Effector memory CD8-positive, alpha-beta T cell (primary cell): ENCODE measurements at regions not wholly inside any gene's neighbourhood (a gene's known extent, or its start where the extent isn't known, plus 50 kb on each side); places are given as distances from the start of the nearest gene placed in this dataset.
"Not testable (repeated sequence)": the region's sequence is repeated elsewhere in the genome, so short reads cannot be mapped to it uniquely, and the experiment has no call there.

Experiments
- ATAC-seq: fragments of 150-1000 bp; cut with Tn5 transposase; replicated peaks from 2 replicates; pipeline ENCODE4 v1.10.0; 2021; ENCODE audit warnings: mild to moderate bottlenecking, moderate library complexity
- DNase-seq, 3 experiments: peaks; one replicate each; pipeline ENCODE4 v3.0.0; 2021
- H3K27ac Mint-ChIP-seq, 2 donors: one replicate each; pipeline ENCODE4 v1.8.0; 2022; ENCODE audit warnings: mild to moderate bottlenecking in 2 of 2, mixed read lengths in 2 of 2, moderate library complexity in 2 of 2
- H3K27me3 Mint-ChIP-seq, 2 donors: one replicate each; pipeline ENCODE4 v1.8.0; 2022; ENCODE audit warnings: mixed read lengths in 2 of 2
- H3K36me3 Mint-ChIP-seq: one replicate; pipeline ENCODE4 v1.8.0; 2022; ENCODE audit warnings: mild to moderate bottlenecking, moderate library complexity, mixed read lengths; ENCODE audit not compliant: insufficient read depth
- H3K4me1 Mint-ChIP-seq, 2 donors: one replicate each; pipeline ENCODE4 v1.8.0; 2022; ENCODE audit warnings: low read depth in 2 of 2, mixed read lengths in 2 of 2
- H3K4me3 Mint-ChIP-seq, 2 donors: one replicate each; pipeline ENCODE4 v1.8.0; 2022; ENCODE audit warnings: mild to moderate bottlenecking in 2 of 2, mixed read lengths in 2 of 2, moderate library complexity in 2 of 2
- H3K9me3 Mint-ChIP-seq, 2 donors: one replicate each; pipeline ENCODE4 v1.8.0; 2022; ENCODE audit warnings: mixed read lengths in 2 of 2

DNA sequence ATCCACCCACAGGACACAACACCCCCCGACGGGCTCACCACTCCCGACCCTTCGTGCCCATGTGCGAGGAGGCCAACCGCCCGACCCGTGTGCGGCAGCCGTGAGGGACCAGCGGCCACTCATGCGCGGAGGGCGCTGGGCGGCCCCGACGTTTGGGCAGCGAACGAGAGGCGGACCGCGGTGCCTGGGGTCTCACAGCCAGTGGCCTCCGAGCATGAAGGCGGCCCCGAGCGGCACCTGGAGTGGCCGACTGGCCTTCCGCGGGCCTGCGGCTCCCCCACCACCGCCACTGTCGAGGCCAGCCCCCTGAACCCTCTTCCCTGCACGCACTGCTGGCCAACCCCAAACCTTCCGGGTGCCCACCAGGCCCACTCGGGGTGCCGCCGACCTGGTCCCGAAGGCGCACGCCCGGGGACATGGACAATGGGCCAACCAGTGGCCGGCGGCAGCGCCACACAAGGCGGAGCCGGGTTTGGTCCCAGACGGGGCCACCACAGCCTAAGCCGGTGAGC lies 4274.9 kb upstream of the OR11H1 start:
- Mint-ChIP-seq H3K27ac (no peak overlapping the region), H3K27me3 (no peaks in the 10 kb centered on the region), H3K36me3 (no peaks in the 10 kb centered on the region), H3K4me3 (no peak overlapping the region), H3K9me3 (no peaks in the 10 kb centered on the region), H3K4me1 (no peaks in the 10 kb centered on the region)
- DNase-seq (no peak), ATAC-seq (no peak)

DNA sequence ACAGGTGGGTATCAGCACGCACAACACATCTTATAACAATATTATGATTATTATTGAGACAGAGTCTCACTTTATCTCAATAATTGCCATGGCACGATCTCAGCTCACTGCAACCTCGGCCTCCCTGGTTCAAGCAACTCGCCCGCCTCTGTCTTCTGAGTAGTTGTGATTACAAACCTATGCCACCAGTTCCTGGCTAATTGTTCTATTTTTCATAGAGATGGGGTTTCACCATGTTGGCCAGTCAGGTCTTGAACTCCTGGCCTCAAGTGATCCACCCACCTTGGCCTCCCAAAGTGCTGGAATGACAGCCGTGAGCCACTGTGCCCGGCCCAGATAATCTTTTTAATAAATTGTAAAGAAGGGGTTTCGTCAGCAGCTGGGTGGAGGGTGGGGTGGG lies 4257.0 kb upstream of the OR11H1 start:
- H3K27ac Mint-ChIP-seq, H3K4me3 Mint-ChIP-seq, ATAC-seq, H3K27me3 Mint-ChIP-seq, H3K9me3 Mint-ChIP-seq, DNase-seq, H3K4me1 Mint-ChIP-seq, H3K36me3 Mint-ChIP-seq: not testable (repeated sequence)

- H3K27ac Mint-ChIP-seq, DNase-seq, H3K4me3 Mint-ChIP-seq, H3K36me3 Mint-ChIP-seq, H3K27me3 Mint-ChIP-seq, ATAC-seq, H3K4me1 Mint-ChIP-seq: not testable (repeated sequence)
- H3K9me3 Mint-ChIP-seq, result peaks cover 7 to 13% of the 10 kb centered on the region in 2 donors
These were observed 4242.7 kb upstream of the OR11H1 start for GRCh38 chr22:11285116-11285838.

DNA sequence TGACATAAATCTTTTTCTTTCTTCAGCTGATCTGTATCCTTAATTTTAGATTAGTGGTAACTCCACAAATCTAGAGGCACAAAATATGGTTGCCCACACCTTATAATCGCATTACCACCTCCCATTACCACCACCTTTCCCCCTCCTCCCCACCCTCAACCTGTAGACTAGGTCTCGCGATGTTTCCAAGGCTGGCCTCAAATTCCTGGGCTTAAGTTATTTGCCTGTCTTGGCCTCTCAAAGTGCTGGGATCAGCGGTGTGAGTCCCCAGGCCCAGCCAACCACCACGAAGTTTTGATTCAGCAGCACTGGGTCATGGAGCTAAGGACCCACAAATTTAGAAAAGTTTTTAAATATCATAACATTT lies 4242.2 kb upstream of the OR11H1 start:
- not testable (repeated sequence) for H3K4me3 Mint-ChIP-seq, H3K4me1 Mint-ChIP-seq, H3K27ac Mint-ChIP-seq, DNase-seq, ATAC-seq, H3K27me3 Mint-ChIP-seq, H3K36me3 Mint-ChIP-seq
- peaks cover 9 to 19% of the 10 kb centered on the region in 2 donors for H3K9me3 Mint-ChIP-seq

DNA sequence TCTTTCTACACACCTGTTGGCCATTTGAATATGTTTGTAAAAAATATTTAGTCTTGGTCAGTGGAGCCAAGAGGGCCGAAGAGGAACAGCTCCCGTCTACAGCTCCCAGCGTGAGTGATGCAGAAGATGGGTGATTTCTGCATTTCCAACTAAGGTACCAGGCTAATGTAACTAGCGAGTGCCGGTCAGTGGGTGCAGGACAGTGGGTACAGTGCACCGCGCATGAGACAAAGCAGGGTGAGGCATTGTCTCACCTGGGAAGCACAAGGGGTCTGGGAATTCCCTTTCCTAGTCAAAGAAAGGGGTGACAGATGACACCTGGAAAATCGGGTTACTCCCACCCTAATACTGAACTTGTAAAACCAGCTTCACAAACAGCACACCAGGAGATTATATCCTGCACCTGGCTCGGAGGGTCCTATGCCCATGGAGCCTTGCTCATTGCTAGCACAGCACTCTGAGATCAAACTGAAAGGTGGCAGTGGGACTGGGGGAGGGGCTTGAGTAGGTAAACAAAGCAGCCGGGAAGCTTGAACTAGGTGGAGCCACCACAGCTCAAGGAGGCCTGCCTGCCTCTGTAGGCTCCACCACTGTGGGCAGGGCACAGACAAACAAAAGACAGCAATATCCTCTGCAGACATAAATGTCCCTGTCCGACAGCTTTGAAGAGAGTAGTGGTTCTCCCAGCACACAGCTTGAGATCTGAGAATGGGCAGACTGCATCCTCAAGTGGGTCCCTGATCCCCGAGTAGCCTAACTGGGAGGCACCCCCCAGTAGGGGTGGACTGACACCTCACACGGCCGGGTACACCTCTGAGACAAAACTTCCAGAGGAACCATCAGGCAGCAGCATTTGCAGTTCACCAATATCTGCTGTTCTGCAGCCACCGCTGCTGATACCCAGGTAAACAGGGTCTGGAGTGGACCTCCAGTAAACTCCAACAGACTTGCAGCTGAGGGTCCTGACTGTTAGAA lies 4239.5 kb upstream of the OR11H1 start:
- H3K4me3 Mint-ChIP-seq, ATAC-seq, H3K27ac Mint-ChIP-seq, H3K4me1 Mint-ChIP-seq, H3K27me3 Mint-ChIP-seq, H3K36me3 Mint-ChIP-seq, DNase-seq: not testable (repeated sequence)
- H3K9me3 Mint-ChIP-seq, result peaks cover 18 to 30% of the 10 kb centered on the region in 2 donors

GRCh38 chr22:11298126-11298893 lies 4229.7 kb upstream of the OR11H1 start:
- not testable (repeated sequence) for H3K4me3 Mint-ChIP-seq, H3K36me3 Mint-ChIP-seq, H3K27me3 Mint-ChIP-seq, DNase-seq, H3K27ac Mint-ChIP-seq, ATAC-seq, H3K4me1 Mint-ChIP-seq
- H3K9me3 Mint-ChIP-seq, result peaks cover 32% of the 10 kb centered on the region in 2 donors

- H3K4me1 Mint-ChIP-seq, H3K27ac Mint-ChIP-seq, DNase-seq, H3K27me3 Mint-ChIP-seq, ATAC-seq, H3K36me3 Mint-ChIP-seq, H3K4me3 Mint-ChIP-seq: not testable (repeated sequence)
- peaks cover 39 to 59% of the 10 kb centered on the region in 2 donors for H3K9me3 Mint-ChIP-seq
These were observed 4225.6 kb upstream of the OR11H1 start for GRCh38 chr22:11302427-11302826.

GRCh38 chr22:11302904-11303303 lies 4225.1 kb upstream of the OR11H1 start:
- not testable (repeated sequence) for H3K36me3 Mint-ChIP-seq, H3K27me3 Mint-ChIP-seq, H3K4me1 Mint-ChIP-seq, H3K4me3 Mint-ChIP-seq, DNase-seq, ATAC-seq, H3K27ac Mint-ChIP-seq
- H3K9me3 Mint-ChIP-seq, result peaks cover 39 to 64% of the 10 kb centered on the region in 2 donors

DNA sequence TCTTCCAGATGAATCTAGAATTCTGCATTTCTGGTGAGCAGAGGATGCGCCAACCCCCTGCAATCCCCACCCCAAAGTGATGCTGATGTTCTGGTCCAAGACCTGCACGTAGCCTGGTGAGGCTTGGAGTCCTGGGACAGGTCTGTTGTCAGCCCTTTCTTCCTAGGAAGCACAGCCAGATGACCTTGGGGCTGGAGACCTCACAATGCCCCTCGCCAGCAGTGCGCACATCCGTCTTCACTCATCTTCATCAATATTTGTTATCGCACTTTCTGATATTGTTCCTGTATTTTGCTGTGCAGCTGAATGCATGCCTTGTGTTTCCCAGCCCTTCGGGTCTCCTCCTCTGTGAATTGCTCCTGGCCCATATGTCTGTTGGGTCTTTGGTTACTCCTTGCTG lies 4222.8 kb upstream of the OR11H1 start:
- not testable (repeated sequence) for H3K27ac Mint-ChIP-seq

GRCh38 chr22:11306933-11307518 lies 4221.0 kb upstream of the OR11H1 start:
- not testable (repeated sequence) for ATAC-seq, H3K4me1 Mint-ChIP-seq, H3K4me3 Mint-ChIP-seq, H3K36me3 Mint-ChIP-seq, DNase-seq, H3K27ac Mint-ChIP-seq, H3K27me3 Mint-ChIP-seq
- H3K9me3 Mint-ChIP-seq, result peaks cover 27 to 50% of the 10 kb centered on the region in 2 donors

More for the DNA sequence above, 4222.8 kb upstream of the OR11H1 start:
- not testable (repeated sequence) for H3K36me3 Mint-ChIP-seq, H3K4me3 Mint-ChIP-seq, DNase-seq, H3K27me3 Mint-ChIP-seq, H3K4me1 Mint-ChIP-seq, ATAC-seq
- H3K9me3 Mint-ChIP-seq, result peaks cover 30 to 54% of the 10 kb centered on the region in 2 donors

DNA sequence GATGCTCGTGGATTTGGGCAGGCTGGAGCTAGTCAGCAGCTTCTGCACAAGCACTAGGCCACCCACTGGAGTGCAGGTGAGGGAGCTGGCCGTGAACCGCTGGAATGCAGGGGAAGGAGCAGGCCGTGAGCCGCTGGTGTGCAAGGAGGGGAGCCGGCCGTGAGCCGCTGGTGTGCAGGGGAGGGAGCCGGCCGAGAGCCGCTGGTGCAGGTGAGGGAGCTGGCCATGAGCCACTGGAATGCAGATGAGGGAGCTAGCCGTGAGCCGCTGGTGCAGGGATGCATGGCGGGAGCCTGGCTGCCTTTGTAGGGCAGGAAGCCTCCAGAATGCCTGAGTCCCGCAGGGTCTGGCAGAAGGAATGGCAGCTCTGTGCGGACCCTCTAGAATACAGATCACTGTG lies 4220.0 kb upstream of the OR11H1 start:
- Mint-ChIP-seq H3K36me3 (peaks cover 3% of the 10 kb centered on the region), H3K27me3 (no peaks in the 10 kb centered on the region), H3K4me3 (no peak overlapping the region), H3K9me3 (peaks cover 20 to 42% of the 10 kb centered on the region in 2 donors), H3K27ac (no peak overlapping the region), H3K4me1 (no peaks in the 10 kb centered on the region)
- no peak for ATAC-seq
- DNase-seq, result no peak

GRCh38 chr22:11309777-11310176 lies 4218.2 kb upstream of the OR11H1 start:
- not testable (repeated sequence) for H3K27me3 Mint-ChIP-seq, H3K36me3 Mint-ChIP-seq, DNase-seq, H3K4me3 Mint-ChIP-seq, ATAC-seq, H3K4me1 Mint-ChIP-seq, H3K27ac Mint-ChIP-seq
- H3K9me3 Mint-ChIP-seq, result peaks cover 15 to 33% of the 10 kb centered on the region in 2 donors

DNA sequence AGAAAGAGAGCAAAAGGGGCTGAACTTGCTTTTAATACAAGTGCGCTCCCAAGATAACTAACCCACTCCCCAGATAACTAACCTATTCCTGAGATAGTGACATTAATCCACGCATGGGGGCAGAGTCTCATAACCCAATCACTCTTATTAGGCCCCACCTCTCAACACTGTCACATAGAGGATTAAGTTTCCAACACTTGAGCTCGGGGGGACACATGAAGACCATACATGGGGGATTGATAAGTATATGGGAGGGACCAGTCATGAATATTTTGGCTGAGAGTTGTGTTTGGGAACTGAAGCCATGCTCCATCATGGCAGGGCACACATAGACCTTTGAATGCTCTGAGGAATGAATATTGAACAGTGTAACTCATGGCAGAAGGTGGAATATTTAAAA lies 4217.3 kb upstream of the OR11H1 start:
- not testable (repeated sequence) for H3K4me1 Mint-ChIP-seq, H3K27me3 Mint-ChIP-seq, H3K4me3 Mint-ChIP-seq, H3K27ac Mint-ChIP-seq, H3K36me3 Mint-ChIP-seq, DNase-seq, ATAC-seq
- H3K9me3 Mint-ChIP-seq, result peaks cover 14 to 24% of the 10 kb centered on the region in 2 donors
